Stimulated activated CD8-positive, alpha-beta memory T cell treated with anti-CD3 and anti-CD28 coated beads, Interleukin-12 subunit alpha, Interleukin-12 subunit beta, amount 100 ng/mL, for 1 hour (primary cell): ENCODE measurements at regions not wholly inside any gene's neighbourhood (a gene's known extent, or its start where the extent isn't known, plus 50 kb on each side); places are given as distances from the start of the nearest gene placed in this dataset.

Source experiments
- DNase-seq: peaks from one replicate; pipeline ENCODE4 v3.0.0-alpha.2; 2020; ENCODE audit warnings: low read depth

DNA sequence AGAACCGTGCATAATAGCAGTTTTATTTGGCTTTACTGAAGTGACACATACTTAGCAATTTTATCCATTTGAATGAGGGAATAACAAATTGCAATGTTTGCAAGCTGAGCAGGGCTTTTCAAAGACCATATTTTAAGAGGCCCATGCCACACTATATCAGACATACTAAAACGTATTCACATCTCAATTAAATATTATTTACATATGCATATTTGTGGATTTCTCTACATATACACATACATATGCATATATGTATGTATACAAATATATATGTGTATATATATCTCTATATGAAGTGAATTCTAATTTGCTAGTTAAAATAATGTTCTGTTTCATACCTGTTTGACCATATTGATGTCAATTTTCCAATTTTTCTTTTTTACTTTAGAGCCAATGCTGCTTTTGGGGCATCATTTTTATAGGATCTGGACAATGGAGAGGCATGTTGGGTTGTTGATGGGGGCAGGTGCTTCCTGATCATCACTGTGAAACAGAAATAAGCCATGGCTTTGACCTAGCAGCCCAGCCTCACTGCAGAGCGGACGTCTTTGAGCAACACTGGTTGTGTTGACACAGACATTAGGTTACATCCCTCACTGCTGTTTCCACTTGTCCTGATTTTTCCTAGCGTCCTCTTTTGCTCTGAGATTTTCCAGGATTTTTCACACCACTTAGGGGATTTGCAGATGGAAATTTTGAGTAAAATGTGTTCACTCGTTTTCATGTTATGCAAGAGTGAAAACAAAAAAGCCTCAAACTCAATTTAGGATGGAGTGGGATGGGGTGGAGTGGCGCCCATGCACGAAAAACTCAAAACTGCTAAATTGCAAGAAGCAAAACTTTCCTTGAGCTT is 56.9 kb downstream of the RDH14 start:
- no peak for DNase-seq

DNA sequence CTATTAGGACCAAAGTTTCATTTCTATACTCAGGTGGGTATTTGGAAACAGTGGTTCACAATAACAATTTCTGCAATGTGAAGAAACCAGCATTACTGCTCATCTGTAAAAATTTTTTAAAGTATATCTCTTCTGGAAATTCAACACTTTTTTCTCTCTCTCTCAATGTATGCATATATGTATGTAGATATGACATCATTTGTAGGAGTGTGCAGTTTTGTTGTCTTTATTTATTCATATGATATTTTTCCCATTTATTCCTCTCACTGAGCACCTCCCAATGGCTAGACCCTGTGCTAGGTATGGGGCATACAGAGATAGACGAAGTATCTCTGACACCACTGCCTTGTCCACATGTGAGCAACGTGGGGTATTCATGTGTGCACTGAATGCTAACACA is 58.3 kb downstream of the RDH14 start:
- DNase-seq, result no peak

DNA sequence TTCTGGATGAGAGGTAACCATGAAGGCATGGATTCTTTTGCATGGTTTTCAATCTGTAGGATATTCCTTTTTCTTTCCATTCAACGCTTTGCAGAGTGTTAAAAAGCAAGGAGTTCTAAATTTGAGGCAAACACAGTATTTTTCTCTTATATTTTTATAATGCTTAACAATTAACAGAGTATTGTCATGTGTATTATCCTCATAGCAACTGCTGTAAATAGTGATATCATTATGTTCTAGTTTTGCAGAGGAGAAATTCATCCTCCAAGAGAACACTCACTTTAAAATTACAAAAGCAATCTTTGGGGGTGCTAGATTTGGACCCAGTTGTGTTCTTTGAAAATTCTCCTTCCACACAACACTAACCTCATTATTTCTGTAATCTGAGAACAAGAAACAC is 58.7 kb downstream of the RDH14 start:
- no peak for DNase-seq

GRCh38 chr2:18501156-18501555 is 59.3 kb downstream of the RDH14 start:
- DNase-seq, result no peak

DNA sequence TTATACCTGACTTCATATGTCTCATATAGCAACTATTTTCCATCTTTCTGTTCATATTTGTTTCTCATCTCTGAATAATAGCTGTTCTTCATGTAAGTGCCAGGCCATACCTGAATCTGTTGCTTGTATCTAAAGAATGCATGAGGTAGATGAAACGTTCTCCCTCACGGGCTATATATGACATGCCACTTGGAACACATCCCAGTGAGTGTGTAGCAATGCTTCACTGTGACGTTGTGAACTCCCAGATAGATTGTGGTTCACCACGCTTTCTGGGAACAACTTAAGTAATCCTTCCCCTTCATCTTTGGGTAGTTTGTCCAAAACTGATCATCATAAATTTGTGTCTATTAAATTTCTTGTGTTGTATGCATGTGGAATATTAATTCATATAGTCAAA is 60.1 kb downstream of the RDH14 start:
- DNase-seq, result no peak

DNA sequence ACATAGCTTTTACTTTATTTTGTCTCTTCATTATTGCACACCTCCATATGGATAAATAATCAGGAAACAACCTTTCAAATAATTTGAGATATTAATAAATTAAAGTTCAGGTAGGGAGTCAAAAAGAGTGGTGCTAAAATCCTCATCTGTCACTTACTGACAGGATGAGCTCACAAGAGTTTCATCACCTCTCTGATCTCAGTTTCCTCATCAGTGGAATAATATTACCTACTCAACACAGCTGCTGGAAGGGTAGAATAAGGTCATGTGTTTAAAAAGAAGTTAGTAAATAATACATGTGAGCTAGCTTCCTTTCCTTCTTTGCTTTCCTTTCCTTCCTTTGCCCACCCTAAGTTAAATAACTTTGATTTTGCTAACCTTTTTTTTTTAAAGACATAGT is 61.9 kb downstream of the RDH14 start:
- no peak for DNase-seq

- DNase-seq, result no peak
Measured at GRCh38 chr2:18496516-18496915, 63.9 kb downstream of the RDH14 start.

- no peak for DNase-seq
Measured at GRCh38 chr2:18495058-18495457, 65.4 kb downstream of the RDH14 start.

DNA sequence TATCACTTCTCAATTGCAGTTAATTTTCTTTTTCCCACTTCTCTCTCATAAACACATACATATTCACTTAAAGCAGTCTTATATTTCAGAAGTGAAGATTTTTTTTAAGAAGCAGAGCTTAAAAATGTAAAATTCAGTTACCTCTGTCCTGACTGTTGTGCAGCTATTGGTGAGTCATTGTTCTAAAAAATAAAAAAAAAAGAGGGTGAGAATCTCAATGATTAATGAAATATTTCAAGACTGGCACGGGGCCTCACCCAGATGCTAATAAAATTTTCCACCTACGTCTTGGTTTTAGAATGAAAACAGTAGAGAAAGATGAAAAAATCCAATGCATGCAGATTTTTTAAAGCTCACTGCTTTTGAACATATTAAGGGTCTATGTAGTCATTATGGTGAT is 67.7 kb downstream of the RDH14 start:
- no peak for DNase-seq

- DNase-seq, result no peak
Measured at GRCh38 chr2:18491577-18491976, 68.9 kb downstream of the RDH14 start.

GRCh38 chr2:18490901-18491300 is 69.6 kb downstream of the RDH14 start:
- no peak for DNase-seq

DNA sequence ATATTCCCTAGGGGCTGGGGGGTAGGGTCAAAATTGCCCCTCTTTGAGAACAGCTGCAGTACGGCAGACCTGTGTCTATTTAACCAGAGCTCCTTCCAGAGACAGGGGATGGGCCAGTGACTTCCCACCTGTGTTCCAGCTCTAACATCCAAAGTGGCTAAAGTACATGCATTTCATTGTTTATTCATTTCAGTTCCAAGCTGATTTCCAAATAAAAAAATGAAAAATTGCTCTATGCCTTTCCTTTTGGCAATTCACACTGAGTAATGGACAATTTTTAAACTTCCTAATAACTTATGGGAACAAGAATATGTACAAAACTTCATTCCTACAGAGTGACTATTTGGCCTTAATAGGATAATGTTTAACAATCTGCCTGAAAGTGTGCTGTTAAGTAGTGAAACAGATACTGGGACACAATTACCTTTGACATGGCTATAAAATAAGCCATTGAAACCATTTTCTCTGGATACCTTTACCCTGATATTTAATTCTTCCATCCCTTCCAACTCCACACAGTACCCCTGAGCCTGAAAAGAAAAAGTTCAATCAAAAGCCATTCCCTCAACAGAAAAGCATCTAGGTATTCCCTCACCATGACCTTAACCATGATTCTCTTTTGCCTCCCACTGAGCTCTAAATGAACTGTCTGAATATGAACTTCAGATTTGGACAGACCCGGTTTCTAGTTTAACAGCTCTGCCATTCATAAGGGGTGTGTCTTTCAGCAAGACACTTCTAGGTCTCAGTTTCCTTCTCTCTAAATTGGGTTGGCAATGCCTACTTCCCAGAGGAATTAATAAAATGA is 73.1 kb downstream of the RDH14 start:
- DNase-seq, result no peak

DNA sequence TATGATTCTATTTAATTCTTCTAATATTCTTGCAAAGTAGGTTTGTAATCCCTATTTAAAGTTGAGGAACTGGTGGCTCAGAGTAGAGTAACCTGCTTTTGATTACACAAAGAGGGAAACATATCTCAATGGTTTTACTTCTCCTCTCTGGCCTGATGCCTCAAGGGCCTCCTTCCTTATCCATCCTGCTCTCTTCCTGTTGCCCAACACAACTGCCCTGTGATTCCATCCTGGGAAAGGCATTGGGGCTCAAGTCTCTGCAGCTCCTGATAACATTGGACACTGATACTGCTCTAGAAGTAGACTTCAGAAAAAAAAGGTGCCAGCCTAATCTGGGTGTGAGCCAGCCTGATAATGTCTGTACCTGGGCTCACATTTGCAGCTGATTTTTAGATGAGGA is 75.8 kb downstream of the RDH14 start:
- no peak for DNase-seq

- no peak for DNase-seq
Measured at GRCh38 chr2:18483896-18484295, 76.6 kb downstream of the RDH14 start.

DNA sequence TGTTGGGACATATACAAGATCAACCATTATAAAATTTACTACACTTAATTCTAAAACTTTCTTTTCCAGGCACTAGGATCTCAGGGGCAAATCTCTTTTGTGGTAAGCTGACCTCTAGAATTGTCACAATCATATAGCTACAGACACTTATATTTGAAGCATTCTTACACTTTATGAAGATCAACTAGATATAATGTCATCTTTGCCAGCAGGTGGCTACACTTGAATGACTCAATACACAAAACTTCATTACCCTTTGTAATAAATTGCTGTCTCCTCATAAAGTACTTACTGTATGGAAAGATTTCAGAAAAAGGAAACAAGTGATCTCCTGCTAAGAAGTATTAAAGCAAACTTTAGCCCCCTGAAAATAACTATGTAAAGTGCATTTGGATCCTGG is 77.8 kb downstream of the RDH14 start:
- DNase-seq, result no peak

GRCh38 chr2:18479947-18480369 is 80.5 kb downstream of the RDH14 start:
- DNase-seq, result no peak

- no peak for DNase-seq
Measured at GRCh38 chr2:18477293-18477692, 83.2 kb downstream of the RDH14 start.

DNA sequence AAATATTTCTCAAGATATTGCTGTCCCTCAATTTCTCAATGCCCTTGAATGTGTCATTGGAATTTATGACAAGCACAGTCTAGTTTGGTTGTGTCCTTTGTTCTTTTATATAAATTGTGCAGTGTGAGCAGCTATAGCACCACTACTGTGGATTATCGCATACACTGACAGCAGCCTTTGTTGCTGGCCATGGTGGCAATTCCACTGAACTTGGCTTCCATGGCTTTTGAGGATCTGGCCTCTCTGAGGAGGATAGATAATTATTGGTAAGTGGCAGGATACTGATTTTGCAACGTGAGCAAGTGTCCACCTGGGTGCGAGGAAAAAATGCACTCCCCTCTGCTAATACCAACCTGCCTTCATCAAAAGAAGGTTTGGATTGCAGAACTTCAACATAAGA is 84.0 kb downstream of the RDH14 start:
- no peak for DNase-seq

DNA sequence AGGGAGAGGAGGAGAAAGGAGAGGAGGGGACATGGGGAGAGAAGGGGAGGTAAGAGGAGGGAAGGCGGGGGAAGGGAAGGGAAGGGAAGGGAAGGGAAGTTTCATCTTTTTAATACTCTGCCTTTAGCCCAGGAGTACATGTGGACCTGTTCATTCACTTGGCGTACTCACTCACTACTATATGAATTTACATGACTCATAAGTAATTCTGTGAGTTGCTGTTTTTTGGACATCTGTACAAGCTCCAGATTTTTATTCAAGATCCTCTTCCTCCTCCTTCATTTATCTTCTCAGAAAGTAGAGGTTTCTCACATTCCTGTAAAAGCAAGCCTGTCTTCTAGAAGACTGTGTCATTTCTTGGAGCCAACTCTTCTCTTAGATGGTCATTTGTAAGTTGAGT is 84.6 kb downstream of the RDH14 start:
- DNase-seq, result no peak

DNA sequence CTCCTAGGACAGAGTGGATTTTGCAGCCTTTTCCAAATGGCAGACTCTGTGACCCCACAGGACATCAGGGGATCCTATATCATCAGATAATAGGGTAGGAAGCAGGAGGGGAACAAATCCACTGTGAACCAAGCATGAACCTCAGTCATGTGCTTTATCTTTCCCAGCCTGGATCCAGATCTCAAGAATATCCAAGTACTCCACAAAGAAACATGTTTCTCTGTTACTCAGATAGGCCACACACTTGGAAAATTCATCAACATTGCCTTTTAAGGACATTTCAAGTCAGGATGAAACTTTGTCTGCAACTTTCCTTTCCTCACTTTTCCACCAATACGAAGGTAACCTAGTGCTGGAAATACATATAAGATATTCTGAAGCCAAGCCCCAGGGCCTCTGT is 85.8 kb downstream of the RDH14 start:
- DNase-seq, result no peak

GRCh38 chr2:18473241-18474181 is 86.9 kb downstream of the RDH14 start:
- DNase-seq, result no peak

- no peak for DNase-seq
Measured at GRCh38 chr2:18467749-18468360, 92.6 kb downstream of the RDH14 start.
